ENCODE measurements at regions not wholly inside any gene's neighbourhood (a gene's known extent, or its start where the extent isn't known, plus 50 kb on each side); places are given as distances from the start of the nearest gene placed in this dataset.

DNA sequence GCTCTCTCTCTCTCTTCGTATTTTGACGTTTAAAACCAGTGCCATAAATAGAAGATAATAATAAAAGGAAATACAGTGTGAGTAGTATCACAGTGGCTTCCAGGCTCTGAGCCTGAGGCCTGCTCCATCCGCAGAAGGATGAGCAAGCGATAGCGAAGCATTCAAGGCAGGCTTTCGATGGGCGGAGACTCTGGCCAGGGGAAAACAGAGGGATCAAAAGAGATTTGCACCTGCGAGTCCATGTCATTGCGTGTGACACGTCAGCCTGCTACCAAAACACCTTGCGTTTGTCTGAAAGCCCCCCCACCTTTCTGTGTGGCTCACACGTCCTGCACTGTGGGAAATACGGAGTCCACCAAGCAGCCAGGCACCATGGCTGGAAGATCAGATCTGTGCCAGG lies 377.3 kb upstream of the SULF2 start:
- no peak overlapping the region for H3K9ac ChIP-seq (ENCODE audit: low read length)
- H2BK5ac ChIP-seq (ENCODE audit: low read depth, low read length, poor library complexity, severe bottlenecking), result no peak overlapping the region
- no peaks in the 10 kb centered on the region for H3K4me1 ChIP-seq (ENCODE audit: control insufficient read depth, insufficient read depth, low read depth, low read length)
- peaks cover 57 to 80% of the 10 kb centered on the region in 2 experiments for H3K27me3 ChIP-seq (ENCODE audit: control insufficient read depth in 1 of 2, insufficient read depth in 1 of 2, low read length in 2 of 2)
- no peak overlapping the region for H2BK15ac ChIP-seq (ENCODE audit: low read depth, poor library complexity, severe bottlenecking)
- H2BK120ac ChIP-seq (ENCODE audit: low read depth, low read length), result no peak overlapping the region
- no peak overlapping the region for H3K4me2 ChIP-seq (ENCODE audit: low read length, poor library complexity, severe bottlenecking)
- 93% methylated on average over 13 of the region's 13 CpGs for WGBS
- no peak overlapping the region for H3K23ac ChIP-seq (ENCODE audit: low read length in 2 of 2)
- H3K27ac ChIP-seq (ENCODE audit: low read length, poor library complexity, severe bottlenecking), result no peak overlapping the region
- H2AFZ ChIP-seq (ENCODE audit: low read depth, low read length), result no peak overlapping the region
- no peak overlapping the region for H3K4me3 ChIP-seq (ENCODE audit: insufficient read depth in 1 of 2, low read depth in 1 of 2, low read length in 2 of 2)
- no peak overlapping the region for H4K8ac ChIP-seq (ENCODE audit: low read length)
- H3K4ac ChIP-seq (ENCODE audit: low read depth in 1 of 2, low read length in 2 of 2), result no peak overlapping the region
- no peak overlapping the region for H3K14ac ChIP-seq (ENCODE audit: low read length in 2 of 2)
- no peaks in the 10 kb centered on the region for H3K36me3 ChIP-seq (ENCODE audit: control insufficient read depth in 1 of 2, insufficient read depth in 2 of 2, low read depth in 1 of 2, low read length in 2 of 2)
- H3K9me3 ChIP-seq (ENCODE audit: control insufficient read depth, low read length), result no peaks in the 10 kb centered on the region
- H3K18ac ChIP-seq (ENCODE audit: low read depth in 1 of 2, low read length in 2 of 2), result no peak overlapping the region
- H2BK12ac ChIP-seq (ENCODE audit: low read length in 2 of 2), result no peak overlapping the region
- DNase-seq, result no peak
- no peak overlapping the region for H4K91ac ChIP-seq (ENCODE audit: low read length)
- H2AK5ac ChIP-seq (ENCODE audit: low read length, severe bottlenecking), result no peak overlapping the region
- H3K79me1 ChIP-seq (replicated peaks; ENCODE audit: low read length, poor library complexity, severe bottlenecking), result no peaks in the 10 kb centered on the region

DNA sequence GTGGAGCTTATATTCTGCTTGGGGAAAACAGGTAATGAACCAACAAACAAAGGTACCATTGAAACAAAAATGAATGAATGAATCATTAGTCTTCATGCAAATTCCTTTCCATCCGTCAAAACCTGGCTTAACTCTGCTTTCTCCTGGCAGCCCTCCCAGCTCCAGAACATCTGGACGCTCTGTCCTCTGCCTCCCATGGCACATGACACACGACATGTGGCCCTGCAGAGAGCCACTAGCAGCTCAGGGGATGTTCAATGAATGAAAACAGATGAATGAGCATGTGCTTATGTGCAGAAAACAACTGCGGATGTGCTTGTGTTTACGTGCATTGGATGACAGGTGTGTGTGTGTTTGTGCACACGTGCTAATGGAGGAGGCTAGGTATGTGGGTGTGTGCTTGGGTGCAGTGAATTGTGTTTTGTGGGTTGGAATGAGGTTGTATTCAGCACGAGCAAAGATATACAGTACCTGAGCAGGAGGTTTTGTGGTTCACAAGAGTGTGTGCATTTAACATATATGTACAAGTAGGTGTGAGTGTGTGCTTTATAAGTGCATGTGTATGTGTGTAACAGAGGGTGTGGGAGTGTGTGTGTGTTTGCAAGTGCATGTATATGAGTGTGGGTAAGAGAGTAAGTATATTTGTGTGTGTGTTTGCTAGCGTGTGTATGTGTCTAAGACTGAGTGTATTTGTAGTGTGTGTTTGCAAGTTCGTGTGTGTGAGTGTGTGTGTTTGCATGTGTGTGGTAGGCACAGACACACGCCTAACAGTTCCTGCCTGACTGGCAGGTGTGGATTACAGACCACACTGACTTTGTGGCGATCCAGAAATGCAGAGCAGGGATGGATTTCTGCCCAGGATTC lies 374.1 kb upstream of the SULF2 start:
- no peak overlapping the region for H3K18ac ChIP-seq (ENCODE audit: low read depth in 1 of 2, low read length in 2 of 2)
- 78% methylated on average over 11 of the region's 11 CpGs for WGBS

DNA sequence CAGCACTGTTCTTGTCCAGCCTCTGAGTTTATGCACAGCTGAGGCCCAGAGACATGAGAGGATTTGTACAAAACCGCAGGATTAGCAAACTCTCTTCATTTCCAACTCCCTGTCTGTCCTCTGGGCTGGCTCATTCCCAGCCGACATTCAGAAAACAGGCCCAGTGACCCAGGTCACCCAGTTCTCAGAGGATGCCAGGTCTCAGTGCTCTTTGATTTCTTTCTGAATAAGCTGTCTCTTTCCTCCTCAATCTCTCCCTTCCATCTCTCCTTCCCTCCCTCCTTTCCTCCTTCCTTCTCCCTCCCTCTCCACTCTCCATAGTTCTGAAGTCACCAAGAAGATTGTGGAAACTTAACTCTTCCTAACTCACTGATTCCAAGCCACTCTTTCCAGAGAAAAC lies 372.7 kb upstream of the SULF2 start:
- WGBS, result 70% methylated on average over 2 of the region's 2 CpGs
- no peaks in the 10 kb centered on the region for H3K36me3 ChIP-seq (ENCODE audit: control insufficient read depth in 1 of 2, insufficient read depth in 2 of 2, low read depth in 1 of 2, low read length in 2 of 2)

More for the DNA sequence above, 374.1 kb upstream of the SULF2 start:
- no peak overlapping the region for H4K8ac ChIP-seq (ENCODE audit: low read length)
- H3K4me2 ChIP-seq (ENCODE audit: low read length, poor library complexity, severe bottlenecking), result no peak overlapping the region
- H3K27me3 ChIP-seq (ENCODE audit: control insufficient read depth in 1 of 2, insufficient read depth in 1 of 2, low read length in 2 of 2), result peaks cover 28 to 70% of the 10 kb centered on the region in 2 experiments
- H3K79me1 ChIP-seq (replicated peaks; ENCODE audit: low read length, poor library complexity, severe bottlenecking), result no peaks in the 10 kb centered on the region
- no peak overlapping the region for H3K14ac ChIP-seq (ENCODE audit: low read length in 2 of 2)
- H2BK12ac ChIP-seq (ENCODE audit: low read length in 2 of 2), result no peak overlapping the region
- peak overlapping the region; percentile 54 for H4K91ac ChIP-seq (ENCODE audit: low read length)
- no peak overlapping the region for H3K23ac ChIP-seq (ENCODE audit: low read length in 2 of 2)
- no peak overlapping the region for H2BK120ac ChIP-seq (ENCODE audit: low read depth, low read length)
- H3K9ac ChIP-seq (ENCODE audit: low read length), result no peak overlapping the region
- DNase-seq, result no peak
- H2AFZ ChIP-seq (ENCODE audit: low read depth, low read length), result no peak overlapping the region
- H2AK5ac ChIP-seq (ENCODE audit: low read length, severe bottlenecking), result no peak overlapping the region
- no peaks in the 10 kb centered on the region for H3K36me3 ChIP-seq (ENCODE audit: control insufficient read depth in 1 of 2, insufficient read depth in 2 of 2, low read depth in 1 of 2, low read length in 2 of 2)
- peaks cover 17% of the 10 kb centered on the region for H3K9me3 ChIP-seq (ENCODE audit: control insufficient read depth, low read length)
- H3K4me1 ChIP-seq (ENCODE audit: control insufficient read depth, insufficient read depth, low read depth, low read length), result no peaks in the 10 kb centered on the region
- H3K4me3 ChIP-seq (ENCODE audit: insufficient read depth in 1 of 2, low read depth in 1 of 2, low read length in 2 of 2), result no peak overlapping the region
- no peak overlapping the region for H2BK5ac ChIP-seq (ENCODE audit: low read depth, low read length, poor library complexity, severe bottlenecking)
- H3K4ac ChIP-seq (ENCODE audit: low read depth in 1 of 2, low read length in 2 of 2), result no peak overlapping the region
- no peak overlapping the region for H3K27ac ChIP-seq (ENCODE audit: low read length, poor library complexity, severe bottlenecking)
- no peak overlapping the region for H2BK15ac ChIP-seq (ENCODE audit: low read depth, poor library complexity, severe bottlenecking)

DNA sequence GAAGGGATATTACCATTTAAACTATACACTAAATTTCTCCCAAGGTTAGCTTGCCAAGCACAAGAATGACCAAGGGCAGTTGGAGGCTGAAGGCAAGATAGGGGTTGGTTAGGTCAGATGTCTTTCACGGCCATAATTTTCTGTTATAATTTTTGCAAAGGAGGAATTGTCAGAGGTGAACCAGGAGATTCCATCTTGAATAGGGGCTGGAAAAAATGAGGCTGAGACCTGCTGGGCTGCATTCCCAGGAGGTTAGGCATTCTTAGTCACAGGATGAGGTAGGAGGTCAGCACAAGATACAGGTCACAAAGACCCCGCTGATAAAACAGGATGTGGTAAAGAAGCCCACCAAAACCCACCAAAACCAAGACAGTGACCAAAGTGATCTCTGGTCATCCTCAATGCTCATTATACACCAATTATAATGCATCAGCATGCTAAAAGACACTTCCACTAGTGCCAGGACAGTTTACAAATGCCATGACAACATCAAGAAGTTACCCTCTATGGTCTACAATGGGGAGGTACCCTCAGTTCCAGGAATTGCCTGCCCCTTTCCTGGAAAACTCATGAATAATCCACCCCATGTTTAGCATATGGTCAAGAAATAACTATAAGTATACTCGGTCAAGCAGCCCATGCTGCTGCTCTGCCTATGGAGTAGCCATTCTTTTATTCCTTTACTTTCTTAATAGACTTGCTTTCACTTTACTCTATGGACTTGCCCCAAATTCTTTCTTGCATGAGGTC lies 371.8 kb upstream of the SULF2 start:
- no peak overlapping the region for H2BK120ac ChIP-seq (ENCODE audit: low read depth, low read length)
- H3K4me1 ChIP-seq (ENCODE audit: control insufficient read depth, insufficient read depth, low read depth, low read length), result no peaks in the 10 kb centered on the region
- H3K4me3 ChIP-seq (ENCODE audit: insufficient read depth in 1 of 2, low read depth in 1 of 2, low read length in 2 of 2), result no peak overlapping the region
- no peak overlapping the region for H2BK12ac ChIP-seq (ENCODE audit: low read length in 2 of 2)
- peaks cover 17% of the 10 kb centered on the region for H3K9me3 ChIP-seq (ENCODE audit: control insufficient read depth, low read length)
- H2BK5ac ChIP-seq (ENCODE audit: low read depth, low read length, poor library complexity, severe bottlenecking), result no peak overlapping the region
- no peak overlapping the region for H3K4ac ChIP-seq (ENCODE audit: low read depth in 1 of 2, low read length in 2 of 2)
- H3K18ac ChIP-seq (ENCODE audit: low read depth in 1 of 2, low read length in 2 of 2), result no peak overlapping the region
- H3K23ac ChIP-seq (ENCODE audit: low read length in 2 of 2), result no peak overlapping the region
- WGBS, result 87% methylated on average over 3 of the region's 3 CpGs
- H3K9ac ChIP-seq (ENCODE audit: low read length), result no peak overlapping the region
- no peak overlapping the region for H3K27ac ChIP-seq (ENCODE audit: low read length, poor library complexity, severe bottlenecking)
- DNase-seq, result no peak
- H4K8ac ChIP-seq (ENCODE audit: low read length), result no peak overlapping the region
- no peak overlapping the region for H3K4me2 ChIP-seq (ENCODE audit: low read length, poor library complexity, severe bottlenecking)
- H2BK15ac ChIP-seq (ENCODE audit: low read depth, poor library complexity, severe bottlenecking), result no peak overlapping the region
- no peaks in the 10 kb centered on the region for H3K36me3 ChIP-seq (ENCODE audit: control insufficient read depth in 1 of 2, insufficient read depth in 2 of 2, low read depth in 1 of 2, low read length in 2 of 2)
- H3K79me1 ChIP-seq (replicated peaks; ENCODE audit: low read length, poor library complexity, severe bottlenecking), result no peaks in the 10 kb centered on the region
- no peak overlapping the region for H3K14ac ChIP-seq (ENCODE audit: low read length in 2 of 2)
- H2AK5ac ChIP-seq (ENCODE audit: low read length, severe bottlenecking), result no peak overlapping the region
- H2AFZ ChIP-seq (ENCODE audit: low read depth, low read length), result no peak overlapping the region
- peaks cover 34 to 71% of the 10 kb centered on the region in 2 experiments for H3K27me3 ChIP-seq (ENCODE audit: control insufficient read depth in 1 of 2, insufficient read depth in 1 of 2, low read length in 2 of 2)
- H4K91ac ChIP-seq (ENCODE audit: low read length), result no peak overlapping the region

More for the DNA sequence above, 372.7 kb upstream of the SULF2 start:
- H4K8ac ChIP-seq (ENCODE audit: low read length), result no peak overlapping the region
- DNase-seq, result no peak
- H2BK12ac ChIP-seq (ENCODE audit: low read length in 2 of 2), result no peak overlapping the region
- no peak overlapping the region for H2BK120ac ChIP-seq (ENCODE audit: low read depth, low read length)
- H3K9ac ChIP-seq (ENCODE audit: low read length), result no peak overlapping the region
- no peak overlapping the region for H3K4me2 ChIP-seq (ENCODE audit: low read length, poor library complexity, severe bottlenecking)
- no peak overlapping the region for H3K14ac ChIP-seq (ENCODE audit: low read length in 2 of 2)
- H3K4me3 ChIP-seq (ENCODE audit: insufficient read depth in 1 of 2, low read depth in 1 of 2, low read length in 2 of 2), result no peak overlapping the region
- H3K27me3 ChIP-seq (ENCODE audit: control insufficient read depth in 1 of 2, insufficient read depth in 1 of 2, low read length in 2 of 2), result peaks cover 27 to 68% of the 10 kb centered on the region in 2 experiments
- H4K91ac ChIP-seq (ENCODE audit: low read length), result no peak overlapping the region
- no peak overlapping the region for H3K23ac ChIP-seq (ENCODE audit: low read length in 2 of 2)
- no peak overlapping the region for H3K4ac ChIP-seq (ENCODE audit: low read depth in 1 of 2, low read length in 2 of 2)
- peaks cover 17% of the 10 kb centered on the region for H3K9me3 ChIP-seq (ENCODE audit: control insufficient read depth, low read length)
- H2AK5ac ChIP-seq (ENCODE audit: low read length, severe bottlenecking), result no peak overlapping the region
- H3K79me1 ChIP-seq (replicated peaks; ENCODE audit: low read length, poor library complexity, severe bottlenecking), result no peaks in the 10 kb centered on the region
- H2AFZ ChIP-seq (ENCODE audit: low read depth, low read length), result no peak overlapping the region
- H2BK5ac ChIP-seq (ENCODE audit: low read depth, low read length, poor library complexity, severe bottlenecking), result no peak overlapping the region
- no peaks in the 10 kb centered on the region for H3K4me1 ChIP-seq (ENCODE audit: control insufficient read depth, insufficient read depth, low read depth, low read length)
- H2BK15ac ChIP-seq (ENCODE audit: low read depth, poor library complexity, severe bottlenecking), result no peak overlapping the region
- H3K27ac ChIP-seq (ENCODE audit: low read length, poor library complexity, severe bottlenecking), result no peak overlapping the region
- no peak overlapping the region for H3K18ac ChIP-seq (ENCODE audit: low read depth in 1 of 2, low read length in 2 of 2)
